HCT116 (cell line): ENCODE measurements at regions not wholly inside any gene's neighbourhood (a gene's known extent, or its start where the extent isn't known, plus 50 kb on each side); places are given as distances from the start of the nearest gene placed in this dataset.

ENCODE experiments used
- ATAC-seq: fragments of 200-7000 bp; cut with Tn5 transposase; 2 replicates; pipeline ENCODE4 v1.9.1; 2020; ENCODE audit warnings: mild to moderate bottlenecking, moderate library complexity
- BruUV-seq: library from RNA; stranded (reverse); fragments of 400-500 nt; replicated peaks from 2 replicates; lab custom pipeline; 2021; lab: Mats Ljungman, UMichigan
- CTCF ChIA-PET: fragments of 300-600 bp; sonication (Branson Sonifier 250); formaldehyde crosslinking; loops from one replicate; lab custom pipeline; 2021; ENCODE audit warnings: antibody characterized with exemption; lab: Charles Lee
- POLR2A ChIA-PET: fragments of 300-600, 350-600 bp; sonication (Branson Sonifier 250); formaldehyde crosslinking; loops from one replicate; lab custom pipeline; 2021; ENCODE audit warnings: antibody characterized with exemption; lab: Charles Lee
- RAD21 ChIA-PET, 2 experiments: fragments of 300-600 bp; sonication (Branson Sonifier 250); formaldehyde crosslinking; loops; one replicate each; lab custom pipeline; 2023; ENCODE audit warnings: low total read pairs in 2 of 2; ENCODE audit not compliant: uncharacterized antibody in 2 of 2, unreplicated experiment in 2 of 2, low non-redundant PET in 1 of 2; lab: Charles Lee
- DNase-seq: peaks from one replicate; pipeline ENCODE4 v3.0.0-alpha.2; 2010; ENCODE audit warnings: low read depth, low spot score
- H2AFZ ChIP-seq: fragments of 200-600 bp; shearing (Covaris generic), sonication (generic); 2 replicates; pipeline ENCODE4 v1.6.1; 2017; ENCODE audit warnings: low read depth, mixed run types, mixed read lengths, antibody characterized with exemption, low read length; ENCODE audit not compliant: poor library complexity, severe bottlenecking
- H3K27ac ChIP-seq: 2 replicates; pipeline ENCODE4 v1.5.1; 2012; ENCODE audit warnings: low read depth, low read length
- H3K27me3 ChIP-seq: fragments of 200-600 bp; sonication (generic); 2 replicates; pipeline ENCODE4 v1.6.1; 2016; ENCODE audit warnings: mixed run types, low read length, mixed read lengths; ENCODE audit not compliant: insufficient read depth
- H3K36me3 ChIP-seq, 2 experiments: fragments of 200-500 bp in 1 of 2; fragments of 200-600 bp in 1 of 2; sonication (Bioruptor generic) in 1 of 2; sonication (generic) in 1 of 2; 2 replicates each; pipeline versions ENCODE4 v1.5.1 to v1.6.1; 2014 to 2016; ENCODE audit warnings: low read length in 2 of 2, inconsistent platforms in 1 of 2, mixed read lengths in 1 of 2, mixed run types in 1 of 2; ENCODE audit not compliant: insufficient read depth in 2 of 2, control insufficient read depth in 1 of 2
- H3K4me1 ChIP-seq, 2 experiments: fragments of 200-600 bp in 1 of 2; sonication (generic) in 1 of 2; 2 replicates each; pipeline versions ENCODE4 v1.5.1 to v1.6.1; 2012 to 2017; ENCODE audit warnings: low read length in 2 of 2, inconsistent platforms in 1 of 2, mild to moderate bottlenecking in 1 of 2, mixed read lengths in 1 of 2, mixed run types in 1 of 2, moderate library complexity in 1 of 2; ENCODE audit not compliant: insufficient read depth in 2 of 2, control insufficient read depth in 1 of 2
- H3K4me2 ChIP-seq: fragments of 200-600 bp; sonication (generic); 2 replicates; pipeline ENCODE4 v1.6.1; 2017; ENCODE audit warnings: mixed run types, low read length, mixed read lengths
- H3K4me3 ChIP-seq, 2 experiments: fragments of 200-600 bp in 1 of 2; sonication (generic) in 1 of 2; replicated peaks in 1 of 2; 2 replicates each; pipeline ENCODE4 v1.5.1; 2011 to 2016; ENCODE audit warnings: low read length in 2 of 2, control low read depth in 1 of 2, low read depth in 1 of 2, mild to moderate bottlenecking in 1 of 2, mixed read lengths in 1 of 2, mixed run types in 1 of 2
- H3K79me2 ChIP-seq: fragments of 200-600 bp; sonication (generic); 2 replicates; pipeline ENCODE4 v1.6.1; 2017; ENCODE audit warnings: mild to moderate bottlenecking, mixed run types, low read length, moderate library complexity, mixed read lengths; ENCODE audit not compliant: insufficient read depth
- H3K9ac ChIP-seq: fragments of 200-600 bp; sonication (generic); 2 replicates; pipeline ENCODE4 v1.6.1; 2016; ENCODE audit warnings: low read length, mixed read lengths
- H3K9me2 ChIP-seq: fragments of 200-600 bp; sonication (generic), shearing (Covaris generic); 2 replicates; pipeline ENCODE4 v1.6.1; 2017; ENCODE audit warnings: mixed run types, mild to moderate bottlenecking, moderate library complexity; ENCODE audit not compliant: insufficient read depth
- H3K9me3 ChIP-seq, 2 experiments: fragments of 200-500 bp in 1 of 2; fragments of 200-600 bp in 1 of 2; sonication (Bioruptor generic) in 1 of 2; sonication (generic) in 1 of 2; 2 replicates each; pipeline ENCODE4 v1.6.1; 2014 to 2017; ENCODE audit warnings: low read length in 2 of 2, mixed read lengths in 2 of 2, inconsistent platforms in 1 of 2, low read depth in 1 of 2, mild to moderate bottlenecking in 1 of 2, mixed run types in 1 of 2, moderate library complexity in 1 of 2; ENCODE audit not compliant: control insufficient read depth in 1 of 2, insufficient read depth in 1 of 2
- H4K20me1 ChIP-seq: fragments of 200-600 bp; sonication (generic), shearing (Covaris generic); 2 replicates; pipeline ENCODE4 v1.6.1; 2017; ENCODE audit warnings: mixed run types, mild to moderate bottlenecking, moderate library complexity; ENCODE audit not compliant: insufficient read depth
- ELF1 ChIP-seq: IDR thresholded peaks from 2 replicates; pipeline ENCODE4 v1.6.1; 2012; ENCODE audit warnings: low read depth, borderline replicate concordance
- MAX ChIP-seq: IDR thresholded peaks from 2 replicates; pipeline ENCODE4 v1.6.1; 2012
- POLR2AphosphoS5 ChIP-seq: IDR thresholded peaks from 2 replicates; pipeline ENCODE4 v1.6.1; 2011; ENCODE audit warnings: mild to moderate bottlenecking, low read depth, low read length, moderate library complexity
- ZFX ChIP-seq: fragments of 450-650 bp; IDR thresholded peaks from 2 replicates; pipeline ENCODE4 v1.6.1; 2017
- ZNF274 ChIP-seq: fragments of 200-500 bp; sonication (Bioruptor generic); IDR thresholded peaks from 2 replicates; pipeline ENCODE4 v1.6.1; 2014; ENCODE audit warnings: mild to moderate bottlenecking, low read depth, low read length, inconsistent platforms
- intact Hi-C: fragments of 100-400 bp; cut with micrococcal nuclease; formaldehyde crosslinking; loops from 2 replicates; pipeline ENCODE4 v1.10.0; 2022

- DNase-seq = no peak
- Histone ChIP-seq H3K4me3 (no peak overlapping the region), H3K27ac (no peak overlapping the region), H2AFZ (no peak overlapping the region), H4K20me1 (no peaks in the 10 kb centered on the region), H3K9ac (no peak overlapping the region), H3K9me3 (peaks cover 3 to 7% of the 10 kb centered on the region in 2 experiments; a peak in 2 of 4 replicates), H3K79me2 (no peaks in the 10 kb centered on the region), H3K9me2 (no peaks in the 10 kb centered on the region), H3K4me1 (no peaks in the 10 kb centered on the region), H3K4me2 (no peak overlapping the region), H3K36me3 (no peaks in the 10 kb centered on the region), H3K27me3 (no peaks in the 10 kb centered on the region)
- intact Hi-C loops = no loop called here
- BruUV-seq = no TSS peak
- TF ChIP-seq POLR2AphosphoS5 = no peak
- TF ChIP-seq ZNF274 = no peak
- no peak for TF ChIP-seq ELF1
- no peak for ATAC-seq
- RAD21 ChIA-PET = no interaction called here
- CTCF ChIA-PET = no interaction called here
- POLR2A ChIA-PET = no interaction called here
These were observed 1708.2 kb upstream of the CDH6 start for GRCh38 chr5:29485333-29485732.

GRCh38 chr5:29469581-29469980 is 1723.9 kb upstream of the CDH6 start:
- Histone ChIP-seq H3K79me2 (no peaks in the 10 kb centered on the region), H3K9me3 (peaks cover 6 to 10% of the 10 kb centered on the region in 2 experiments; a peak in 2 of 4 replicates), H3K4me1 (no peaks in the 10 kb centered on the region), H3K36me3 (no peaks in the 10 kb centered on the region), H3K9me2 (no peaks in the 10 kb centered on the region), H3K4me2 (no peak overlapping the region), H3K27me3 (no peaks in the 10 kb centered on the region), H2AFZ (no peak overlapping the region), H3K9ac (no peak overlapping the region), H4K20me1 (no peaks in the 10 kb centered on the region), H3K27ac (no peak overlapping the region), H3K4me3 (no peak overlapping the region)
- DNase-seq (no peak), ATAC-seq (no peak)
- TF ChIP-seq ZFX (no peak), MAX (no peak)
- ChIA-PET POLR2A (no interaction called here), CTCF (no interaction called here), RAD21 (no interaction called here)
- intact Hi-C loops = no loop called here
- no TSS peak for BruUV-seq
